HepG2 (cell line): ENCODE measurements at regions not wholly inside any gene's neighbourhood (a gene's known extent, or its start where the extent isn't known, plus 50 kb on each side); places are given as distances from the start of the nearest gene placed in this dataset.

Source experiments
- ATAC-seq: fragments of 200-7000 bp; cut with Tn5 transposase; 3 replicates; pipeline ENCODE4 v1.9.1; 2020; ENCODE audit warnings: mild to moderate bottlenecking, moderate library complexity
- BruUV-seq: library from RNA; stranded (reverse); fragments of 400-500 nt; replicated peaks from 2 replicates; lab custom pipeline; 2021; lab: Mats Ljungman, UMichigan
- CTCF ChIA-PET: fragments of 300-600 bp; formaldehyde crosslinking; extraction: SDS; loops from one replicate; lab custom pipeline; 2021; ENCODE audit warnings: low total read pairs, inconsistent platforms, low intra/inter-chr PET ratio; lab: Yijun Ruan, JAX
- POLR2A ChIA-PET: fragments of 350-600 bp; sonication (Branson Sonifier 250); formaldehyde crosslinking; loops from one replicate; lab custom pipeline; 2020; ENCODE audit warnings: antibody characterized with exemption, inconsistent platforms; lab: Yijun Ruan, JAX
- DNase-seq: peaks from one replicate; pipeline ENCODE4 v3.0.0-alpha.2; 2015; ENCODE audit warnings: low spot score
- FAIRE-seq: peaks from 3 replicates; lab custom pipeline; 2011; peaks lifted over from hg19 to GRCh38; lab: Jason Lieb, UNC
- H2AFZ ChIP-seq: one replicate; pipeline ENCODE4 v1.6.1; 2011; ENCODE audit warnings: low read length, inconsistent platforms
- H3K27ac ChIP-seq: fragments of 300-600 bp; 3 replicates; pipeline ENCODE4 v1.8.0; 2011; ENCODE audit warnings: mixed run types, mild to moderate bottlenecking, mixed read lengths, low read length, inconsistent platforms; ENCODE audit not compliant: insufficient read depth; ENCODE audit errors: extremely low read length
- H3K27me3 ChIP-seq, 2 experiments: fragments of 200-600 bp in 1 of 2; 2 replicates in 1 of 2; 3 replicates in 1 of 2; pipeline versions ENCODE4 v1.6.0 to v1.8.0; 2011; ENCODE audit warnings: low read length in 2 of 2, mild to moderate bottlenecking in 2 of 2, moderate library complexity in 2 of 2, inconsistent platforms in 1 of 2; ENCODE audit not compliant: insufficient read depth in 2 of 2, control insufficient read depth in 1 of 2
- H3K36me3 ChIP-seq, 2 experiments: fragments of 200-600 bp in 1 of 2; replicated peaks in 1 of 2; 2 replicates in 1 of 2; 3 replicates in 1 of 2; pipeline versions ENCODE4 v1.5.1 to v1.8.0; 2011; ENCODE audit warnings: low read length in 2 of 2, inconsistent platforms in 1 of 2; ENCODE audit not compliant: insufficient read depth in 2 of 2, control insufficient read depth in 1 of 2
- H3K4me1 ChIP-seq: 2 replicates; pipeline ENCODE4 v1.5.1; 2012; ENCODE audit warnings: low read length, inconsistent platforms; ENCODE audit not compliant: insufficient read depth
- H3K4me2 ChIP-seq: 2 replicates; pipeline ENCODE4 v1.6.0; 2011; ENCODE audit warnings: low read depth, low read length, inconsistent platforms
- H3K4me3 ChIP-seq, 3 experiments: fragments of 200-600 bp in 1 of 3; sonication (generic), shearing (Covaris generic) in 1 of 3; replicated peaks in 1 of 3; 2 replicates each; pipeline ENCODE4 v1.5.1; 2011 to 2016; ENCODE audit warnings: low read length in 3 of 3, inconsistent platforms in 2 of 3, low read depth in 2 of 3, mild to moderate bottlenecking in 2 of 3, control low read depth in 1 of 3, mixed read lengths in 1 of 3; ENCODE audit not compliant: insufficient read depth in 1 of 3
- H3K79me2 ChIP-seq: one replicate; pipeline ENCODE4 v1.6.1; 2011; ENCODE audit warnings: low read length, inconsistent platforms; ENCODE audit not compliant: insufficient read depth
- H3K9ac ChIP-seq: 2 replicates; pipeline ENCODE4 v1.6.0; 2011; ENCODE audit warnings: mild to moderate bottlenecking, low read depth, low read length, inconsistent platforms; ENCODE audit not compliant: insufficient read depth
- H3K9me3 ChIP-seq: 2 replicates; pipeline ENCODE4 v1.5.1; 2012; ENCODE audit warnings: mild to moderate bottlenecking, low read length
- H4K20me1 ChIP-seq: 2 replicates; pipeline ENCODE4 v1.6.0; 2011; ENCODE audit warnings: inconsistent platforms, mild to moderate bottlenecking, low read length, moderate library complexity; ENCODE audit not compliant: insufficient read depth
- ETS1 ChIP-seq: sonication (generic); formaldehyde crosslinking; IDR thresholded peaks from 2 replicates; pipeline ENCODE4 v1.4.0; 2020; ENCODE audit warnings: missing genetic modification reagents
- HOXD1 ChIP-seq: sonication (generic); formaldehyde crosslinking; IDR thresholded peaks from 2 replicates; pipeline ENCODE4 v1.5.0; 2020; ENCODE audit warnings: missing genetic modification reagents
- LBX2 ChIP-seq: sonication (generic); formaldehyde crosslinking; IDR thresholded peaks from 2 replicates; pipeline ENCODE4 v1.5.0; 2020; ENCODE audit warnings: missing genetic modification reagents, mild to moderate bottlenecking, borderline replicate concordance
- SETDB1 ChIP-seq: sonication (generic); formaldehyde crosslinking; IDR thresholded peaks from 2 replicates; pipeline ENCODE4 v1.5.1; 2020; ENCODE audit warnings: missing genetic modification reagents, mild to moderate bottlenecking, borderline replicate concordance
- TCF7 ChIP-seq: sonication (generic); IDR thresholded peaks from 2 replicates; pipeline ENCODE4 v1.6.1; 2016; ENCODE audit warnings: antibody characterized with exemption, low read depth
- YEATS4 ChIP-seq: sonication (generic); formaldehyde crosslinking; IDR thresholded peaks from 2 replicates; pipeline ENCODE4 v1.4.0; 2020; ENCODE audit warnings: missing genetic modification reagents, borderline replicate concordance
- ZBTB3 ChIP-seq: sonication (generic); formaldehyde crosslinking; IDR thresholded peaks from 2 replicates; pipeline ENCODE4 v1.4.0; 2020; ENCODE audit warnings: low read depth, mild to moderate bottlenecking, moderate library complexity, missing genetic modification reagents, borderline replicate concordance
- ZNF12 ChIP-seq: sonication (generic); formaldehyde crosslinking; IDR thresholded peaks from 2 replicates; pipeline ENCODE4 v1.5.0; 2020; ENCODE audit warnings: missing genetic modification reagents
- ZNF17 ChIP-seq: sonication (generic); formaldehyde crosslinking; IDR thresholded peaks from 2 replicates; pipeline ENCODE4 v1.5.0; 2020; ENCODE audit warnings: mild to moderate bottlenecking, missing genetic modification reagents
- ZNF20 ChIP-seq: sonication (generic); formaldehyde crosslinking; IDR thresholded peaks from 2 replicates; pipeline ENCODE4 v1.4.0; 2020; ENCODE audit warnings: mild to moderate bottlenecking, moderate library complexity, missing genetic modification reagents
- ZNF367 ChIP-seq: sonication (generic); formaldehyde crosslinking; IDR thresholded peaks from 2 replicates; pipeline ENCODE4 v1.4.0; 2020; ENCODE audit warnings: missing genetic modification reagents, borderline replicate concordance
- ZNF564 ChIP-seq: sonication (generic); formaldehyde crosslinking; IDR thresholded peaks from 2 replicates; pipeline ENCODE4 v1.8.1; 2023; ENCODE audit warnings: mild to moderate bottlenecking, missing genetic modification reagents
- ZNF646 ChIP-seq: sonication (generic); formaldehyde crosslinking; IDR thresholded peaks from 2 replicates; pipeline ENCODE4 v1.9.0; 2021; ENCODE audit warnings: mild to moderate bottlenecking, missing genetic modification reagents
- ZNF678 ChIP-seq: sonication (generic); formaldehyde crosslinking; IDR thresholded peaks from 2 replicates; pipeline ENCODE4 v1.4.0; 2020; ENCODE audit warnings: mild to moderate bottlenecking, missing genetic modification reagents
- ZNF883 ChIP-seq: sonication (generic); formaldehyde crosslinking; IDR thresholded peaks from 2 replicates; pipeline ENCODE4 v1.5.1; 2020; ENCODE audit warnings: mild to moderate bottlenecking, missing genetic modification reagents; ENCODE audit errors: not compliant biosample characterization
- WGBS: methylation state at CpG from one replicate; pipeline ENCODE4 v1.1.6; 2017; ENCODE audit warnings: low lambda C conversion rate; 5-methylcytosine and 5-hydroxymethylcytosine counted together
- in situ Hi-C: cut with HindIII; loops from 2 replicates; pipeline ENCODE4 v1.10.0; 2017; ENCODE audit warnings: low pct_unique_long_range_greater_than_20kb; ENCODE audit not compliant: extremely low pct_ligation_motif_present
- intact Hi-C: fragments of 100-400 bp; cut with micrococcal nuclease; formaldehyde crosslinking; loops from one replicate; pipeline ENCODE4 v1.10.0; 2022; ENCODE audit not compliant: unreplicated experiment
- TF ChIP-seq, protein P1 (sequence below): sonication (generic); formaldehyde crosslinking; IDR thresholded peaks from 2 replicates; pipeline ENCODE4 v1.5.0; 2020; ENCODE audit warnings: missing genetic modification reagents
- TF ChIP-seq, protein P2 (sequence below): IDR thresholded peaks from 2 replicates; pipeline ENCODE4 v1.6.1; 2016

DNA sequence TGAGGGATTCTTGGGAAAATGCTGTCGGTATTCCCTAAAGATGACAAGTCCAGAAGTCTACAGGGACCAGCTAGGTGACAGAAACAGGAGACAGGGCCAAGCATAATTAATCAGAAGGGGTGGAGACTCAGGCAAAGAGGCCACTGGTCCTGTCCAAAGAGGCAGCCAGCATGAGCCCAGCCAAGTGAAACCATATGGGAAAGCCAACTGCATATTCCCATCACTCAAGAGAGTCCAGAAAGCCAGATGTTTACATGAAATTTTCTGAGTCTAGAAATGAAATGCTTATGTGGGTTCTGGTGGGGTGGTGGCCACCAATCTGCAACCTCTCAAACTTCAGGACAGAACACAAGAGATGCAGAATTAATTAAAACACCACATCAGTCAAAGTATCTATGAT lies 74.3 kb downstream of the ANKRD60 start:
- ChIA-PET CTCF (no interaction called here), POLR2A (no interaction called here)
- H3K36me3 ChIP-seq: no peaks in the 10 kb centered on the region
- in situ Hi-C loops: no loop called here
- no peak for FAIRE-seq
- DNase-seq: no peak
- H2AFZ ChIP-seq: no peak overlapping the region
- ATAC-seq: no peak
- H3K4me3 ChIP-seq: no peak overlapping the region
- H3K9me3 ChIP-seq: no peaks in the 10 kb centered on the region
- no peaks in the 10 kb centered on the region for H3K4me1 ChIP-seq
- no peak overlapping the region for H3K4me2 ChIP-seq
- no peaks in the 10 kb centered on the region for H4K20me1 ChIP-seq
- H3K27ac ChIP-seq: no peak overlapping the region
- no TSS peak for BruUV-seq
- 0% methylated on average over 1 of the region's 1 CpG for WGBS
- no peak overlapping the region for H3K9ac ChIP-seq
- H3K79me2 ChIP-seq: no peaks in the 10 kb centered on the region
- peaks cover 7 to 71% of the 10 kb centered on the region in 2 experiments; a peak in 4 of 5 replicates for H3K27me3 ChIP-seq
- intact Hi-C loops: no loop called here
- no peak for TF ChIP-seq ZNF20 (CRISPR knock-in tag)
- TF ChIP-seq ZNF646 (CRISPR knock-in tag): no peak
- no peak for TF ChIP-seq ZNF883 (CRISPR knock-in tag)
- no peak for TF ChIP-seq LBX2 (CRISPR knock-in tag)
- no peak for TF ChIP-seq ZBTB3 (CRISPR knock-in tag)
- TF ChIP-seq ZNF678 (CRISPR knock-in tag): no peak
- TF ChIP-seq ZNF17 (CRISPR knock-in tag): no peak
- TF ChIP-seq, protein P1, sequence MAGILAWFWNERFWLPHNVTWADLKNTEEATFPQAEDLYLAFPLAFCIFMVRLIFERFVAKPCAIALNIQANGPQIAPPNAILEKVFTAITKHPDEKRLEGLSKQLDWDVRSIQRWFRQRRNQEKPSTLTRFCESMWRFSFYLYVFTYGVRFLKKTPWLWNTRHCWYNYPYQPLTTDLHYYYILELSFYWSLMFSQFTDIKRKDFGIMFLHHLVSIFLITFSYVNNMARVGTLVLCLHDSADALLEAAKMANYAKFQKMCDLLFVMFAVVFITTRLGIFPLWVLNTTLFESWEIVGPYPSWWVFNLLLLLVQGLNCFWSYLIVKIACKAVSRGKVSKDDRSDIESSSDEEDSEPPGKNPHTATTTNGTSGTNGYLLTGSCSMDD (CRISPR knock-in tag): no peak
- TF ChIP-seq ZNF564 (CRISPR knock-in tag): no peak
- TF ChIP-seq YEATS4 (CRISPR knock-in tag): no peak
- TF ChIP-seq TCF7: no peak
- no peak for TF ChIP-seq SETDB1 (CRISPR knock-in tag)
- TF ChIP-seq, protein P2, sequence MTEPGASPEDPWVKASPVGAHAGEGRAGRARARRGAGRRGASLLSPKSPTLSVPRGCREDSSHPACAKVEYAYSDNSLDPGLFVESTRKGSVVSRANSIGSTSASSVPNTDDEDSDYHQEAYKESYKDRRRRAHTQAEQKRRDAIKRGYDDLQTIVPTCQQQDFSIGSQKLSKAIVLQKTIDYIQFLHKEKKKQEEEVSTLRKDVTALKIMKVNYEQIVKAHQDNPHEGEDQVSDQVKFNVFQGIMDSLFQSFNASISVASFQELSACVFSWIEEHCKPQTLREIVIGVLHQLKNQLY (CRISPR knock-in tag): no peak
- no peak for TF ChIP-seq ETS1 (CRISPR knock-in tag)
- TF ChIP-seq HOXD1 (CRISPR knock-in tag): no peak
- TF ChIP-seq ZNF367 (CRISPR knock-in tag): no peak
- no peak for TF ChIP-seq ZNF12
